HG03135 (cell line): ENCODE measurements at regions not wholly inside any gene's neighbourhood (a gene's known extent, or its start where the extent isn't known, plus 50 kb on each side); places are given as distances from the start of the nearest gene placed in this dataset.

Source experiments
- ATAC-seq: cut with Tn5 transposase; IDR thresholded peaks from one replicate; pipeline ENCODE4 v1.9.1; 2021; ENCODE audit warnings: mild to moderate bottlenecking, moderate library complexity; ENCODE audit not compliant: unreplicated experiment

GRCh38 chr5:4100739-4101138 is 505.1 kb downstream of the IRX1 start:
- no peak for ATAC-seq

GRCh38 chr5:4101189-4101588 is 505.6 kb downstream of the IRX1 start:
- ATAC-seq: no peak

GRCh38 chr5:4104831-4105597 is 509.4 kb downstream of the IRX1 start:
- no peak for ATAC-seq

DNA sequence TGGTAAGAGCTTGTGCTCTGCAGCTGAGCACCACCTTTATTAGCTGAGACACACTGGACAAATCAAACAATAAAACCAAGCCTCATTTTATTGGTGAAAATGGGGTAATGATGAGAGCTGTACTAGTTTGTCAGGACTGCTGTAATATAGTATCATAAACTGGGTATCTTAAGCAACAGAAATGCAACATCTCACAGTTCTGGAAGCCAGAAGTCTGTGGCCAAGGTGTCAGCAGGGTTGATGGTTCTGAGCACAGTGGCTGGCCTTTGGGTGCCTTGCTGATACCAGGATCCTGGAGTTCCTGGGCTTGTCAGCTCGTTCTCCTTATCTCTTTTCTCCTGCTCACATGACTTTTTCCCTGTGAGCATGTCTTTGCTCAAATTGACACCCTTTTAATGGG is 513.1 kb downstream of the IRX1 start:
- no peak for ATAC-seq

GRCh38 chr5:4113426-4113825 is 517.8 kb downstream of the IRX1 start:
- no peak for ATAC-seq

DNA sequence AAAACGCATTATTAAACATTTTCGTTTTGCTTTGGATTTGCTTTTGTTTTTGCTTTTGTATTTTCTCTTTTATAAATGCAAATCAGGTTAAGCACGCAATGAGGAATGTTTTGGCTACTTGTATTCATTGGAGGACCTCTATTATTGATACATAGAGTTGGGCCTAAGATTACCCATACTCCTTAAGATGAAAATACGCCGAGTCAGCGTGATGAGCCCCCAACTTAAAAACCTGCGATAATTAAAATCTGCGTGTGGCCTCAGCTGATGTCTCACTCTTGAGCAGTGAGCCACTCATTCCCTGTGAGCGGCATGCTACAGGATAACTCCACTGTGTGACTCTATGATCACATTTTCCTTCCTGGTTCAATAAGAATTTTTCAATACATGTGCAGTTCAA is 518.3 kb downstream of the IRX1 start:
- ATAC-seq: no peak

DNA sequence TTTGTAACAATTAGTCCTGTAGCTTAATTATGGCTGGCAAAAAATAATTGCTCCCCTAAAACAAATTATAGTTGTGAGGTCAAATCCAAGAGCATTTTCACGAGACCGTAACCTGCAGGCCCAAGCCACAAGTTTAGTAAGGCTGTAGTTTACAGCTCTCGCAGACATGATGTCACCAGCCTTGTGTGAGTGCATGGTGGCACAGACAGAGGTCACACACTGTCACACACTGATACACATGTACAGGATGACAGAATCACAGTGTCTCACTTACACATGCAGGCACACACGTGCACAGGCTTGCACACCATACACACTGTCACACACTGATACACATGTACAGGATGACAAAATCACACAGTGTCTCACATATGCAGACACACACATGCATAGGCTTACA is 518.8 kb downstream of the IRX1 start:
- ATAC-seq: no peak

DNA sequence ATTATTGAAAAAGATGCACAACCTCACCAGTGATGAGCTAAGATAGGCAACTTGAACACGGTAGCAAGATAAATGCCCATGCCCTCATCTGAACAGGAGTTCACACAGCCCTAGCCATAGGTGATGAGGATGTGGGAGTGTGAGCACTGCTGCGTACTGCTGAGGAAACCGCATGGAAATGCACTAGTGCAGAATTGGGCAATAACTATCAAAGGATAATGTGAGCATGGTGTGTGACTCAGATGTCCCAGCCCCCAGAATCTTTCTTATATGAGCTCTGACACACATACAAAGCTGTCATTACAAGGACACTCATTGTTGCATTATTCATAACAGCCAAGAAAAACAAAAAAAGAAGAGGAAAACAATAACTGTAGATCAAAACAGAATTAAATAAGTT is 521.2 kb downstream of the IRX1 start:
- ATAC-seq: no peak

GRCh38 chr5:4124221-4124970 is 528.8 kb downstream of the IRX1 start:
- no peak for ATAC-seq

- ATAC-seq: no peak
Observed at GRCh38 chr5:4128994-4129393, 533.4 kb downstream of the IRX1 start.

- ATAC-seq: no peak
Observed at GRCh38 chr5:4129523-4129922, 533.9 kb downstream of the IRX1 start.

GRCh38 chr5:4130819-4131218 is 535.2 kb downstream of the IRX1 start:
- ATAC-seq: no peak

- ATAC-seq: no peak
Observed at GRCh38 chr5:4137781-4138180, 542.1 kb downstream of the IRX1 start.

DNA sequence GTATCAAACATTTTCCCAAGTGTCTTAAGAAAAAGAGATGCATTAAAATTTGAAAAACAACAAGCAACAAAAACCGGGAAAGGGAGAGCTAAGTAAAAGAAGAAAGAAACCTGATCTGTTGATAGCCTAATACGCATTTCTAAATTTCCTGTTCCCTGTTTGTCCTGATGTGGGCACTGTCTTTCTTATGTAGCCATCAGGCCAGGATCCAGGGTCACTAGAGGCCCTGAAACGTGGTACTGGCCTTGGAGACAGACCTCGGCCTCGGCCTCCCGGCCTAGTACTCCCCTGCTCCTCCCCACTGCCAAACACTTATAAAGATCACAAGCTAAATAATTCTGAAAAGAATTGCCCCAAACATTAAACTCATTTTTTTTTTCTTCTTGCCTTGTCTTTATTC is 547.2 kb downstream of the IRX1 start:
- no peak for ATAC-seq

DNA sequence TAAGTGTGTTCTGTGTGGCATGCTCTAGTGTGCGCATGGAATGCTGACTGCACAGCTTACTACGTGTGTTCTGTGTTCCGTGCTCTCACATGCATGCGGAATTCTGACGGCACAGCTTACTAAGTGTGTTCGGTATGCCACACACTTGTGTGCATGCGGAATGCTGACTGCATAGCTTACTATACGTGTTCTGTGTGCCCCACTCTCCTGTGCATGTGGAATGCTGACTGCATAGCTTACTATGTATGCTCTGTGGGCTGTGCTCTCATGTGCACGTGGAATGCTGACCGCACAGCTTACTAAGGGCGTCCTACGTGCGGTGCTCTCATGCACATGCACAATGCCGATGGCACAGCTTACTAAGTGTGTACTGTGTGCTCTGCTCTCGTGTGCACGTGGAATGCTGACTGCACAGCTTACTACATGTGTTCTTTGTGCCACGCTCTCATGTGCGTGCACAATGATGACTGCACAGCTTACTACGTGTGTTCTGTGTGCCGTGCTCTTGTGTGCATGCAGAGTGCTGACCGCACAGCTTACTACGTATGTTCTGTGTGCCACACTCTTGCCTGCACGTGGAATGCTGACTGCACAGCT is 548.9 kb downstream of the IRX1 start:
- no peak for ATAC-seq

- ATAC-seq: no peak
Observed at GRCh38 chr5:4145511-4145910, 549.9 kb downstream of the IRX1 start.

- ATAC-seq: no peak
Observed at GRCh38 chr5:4148009-4148408, 552.4 kb downstream of the IRX1 start.

GRCh38 chr5:4150067-4150466 is 554.4 kb downstream of the IRX1 start:
- no peak for ATAC-seq

DNA sequence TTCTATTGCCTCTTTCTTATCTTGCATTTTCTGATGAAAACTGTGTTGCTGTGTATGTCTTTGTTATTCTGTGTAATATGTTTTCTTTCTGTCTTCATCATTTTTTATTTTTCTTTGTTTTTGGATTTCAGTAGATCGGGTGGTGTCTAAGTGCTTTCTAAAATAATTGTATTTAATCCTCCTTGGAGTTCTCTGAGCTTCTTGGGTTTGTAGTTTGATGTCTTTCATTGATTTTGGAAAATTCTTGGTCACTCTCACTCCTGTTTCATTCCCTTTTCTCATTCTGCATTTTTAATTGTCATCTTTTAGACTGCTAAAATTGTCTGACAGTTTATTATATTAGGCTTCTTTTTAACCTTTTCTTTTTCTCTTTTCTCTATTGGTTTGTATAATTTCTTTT is 560.5 kb downstream of the IRX1 start:
- ATAC-seq: no peak

DNA sequence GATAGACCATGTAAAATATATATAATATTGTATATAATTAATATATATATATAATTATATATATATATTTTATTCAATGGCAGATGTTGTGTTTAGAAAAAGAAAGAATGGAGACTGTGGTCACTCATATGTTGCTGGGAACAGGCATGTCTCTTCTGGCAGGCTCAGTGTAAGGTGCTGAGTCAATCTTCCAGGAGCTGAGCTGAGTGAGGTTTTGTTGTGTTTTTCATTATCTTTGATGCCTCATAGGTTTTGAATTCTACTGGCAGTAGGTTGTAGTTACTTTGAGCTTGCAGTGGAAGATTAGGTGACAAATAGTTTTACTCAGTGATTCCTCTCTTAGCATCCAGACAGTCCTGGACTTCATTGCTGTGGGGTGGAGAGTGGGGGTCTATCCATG is 561.3 kb downstream of the IRX1 start:
- ATAC-seq: no peak

GRCh38 chr5:4158750-4159447 is 563.3 kb downstream of the IRX1 start:
- ATAC-seq: no peak

DNA sequence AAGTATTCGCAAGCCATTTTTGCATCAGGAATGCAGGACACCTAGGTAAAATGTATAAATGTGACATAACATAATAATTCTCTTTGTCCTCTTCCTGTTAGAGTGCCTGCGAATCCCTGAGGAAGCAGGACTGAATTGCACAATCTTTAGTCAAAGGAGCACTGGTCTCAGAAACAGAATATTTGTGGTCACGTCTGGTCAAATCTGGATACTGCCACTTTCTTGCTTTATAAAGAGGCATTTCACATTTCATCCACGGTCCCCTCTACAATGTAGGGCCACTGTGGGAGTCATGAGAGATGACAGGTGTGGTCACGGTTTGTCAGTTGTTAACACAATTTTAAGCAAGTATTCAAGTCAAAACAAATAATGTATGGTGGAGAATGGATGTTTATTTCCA is 564.0 kb downstream of the IRX1 start:
- no peak for ATAC-seq
